Fibroblast of villous mesenchyme (primary cell): ENCODE measurements at regions not wholly inside any gene's neighbourhood (a gene's known extent, or its start where the extent isn't known, plus 50 kb on each side); places are given as distances from the start of the nearest gene placed in this dataset.

Source experiments
- DNase-seq: peaks from one replicate; pipeline ENCODE4 v3.0.0-alpha.2; 2010; ENCODE audit warnings: low read depth
- H3K4me3 ChIP-seq: 2 replicates; pipeline ENCODE4 v1.5.1; 2011; ENCODE audit warnings: low read depth, mild to moderate bottlenecking, low read length
- TF ChIP-seq, protein P1 (sequence below): IDR thresholded peaks from 2 replicates; pipeline ENCODE4 v1.5.1; 2012; ENCODE audit warnings: low read depth, mild to moderate bottlenecking, low read length; ENCODE audit not compliant: insufficient read depth

DNA sequence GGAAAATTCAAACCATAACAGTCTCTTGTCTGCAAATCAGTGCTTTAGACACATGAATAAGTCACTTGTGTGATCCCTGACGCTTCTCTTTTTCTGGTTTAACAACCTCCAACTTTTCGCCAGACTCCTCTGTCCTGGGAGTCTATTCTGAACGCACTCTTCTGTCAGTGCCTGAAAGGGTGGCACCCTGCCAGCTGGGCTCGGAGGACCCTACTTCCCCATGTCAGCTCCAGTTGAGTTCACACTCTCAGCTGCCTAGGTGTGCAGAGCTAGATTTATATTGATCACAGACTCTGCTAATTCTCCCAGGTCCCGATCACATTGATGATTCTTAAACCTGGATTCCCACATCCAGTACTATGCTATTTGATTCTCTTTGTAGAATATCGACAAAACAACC lies 649.1 kb downstream of the BNC2 start:
- no peak for DNase-seq
- H3K4me3 ChIP-seq = no peak overlapping the region
- TF ChIP-seq, protein P1, sequence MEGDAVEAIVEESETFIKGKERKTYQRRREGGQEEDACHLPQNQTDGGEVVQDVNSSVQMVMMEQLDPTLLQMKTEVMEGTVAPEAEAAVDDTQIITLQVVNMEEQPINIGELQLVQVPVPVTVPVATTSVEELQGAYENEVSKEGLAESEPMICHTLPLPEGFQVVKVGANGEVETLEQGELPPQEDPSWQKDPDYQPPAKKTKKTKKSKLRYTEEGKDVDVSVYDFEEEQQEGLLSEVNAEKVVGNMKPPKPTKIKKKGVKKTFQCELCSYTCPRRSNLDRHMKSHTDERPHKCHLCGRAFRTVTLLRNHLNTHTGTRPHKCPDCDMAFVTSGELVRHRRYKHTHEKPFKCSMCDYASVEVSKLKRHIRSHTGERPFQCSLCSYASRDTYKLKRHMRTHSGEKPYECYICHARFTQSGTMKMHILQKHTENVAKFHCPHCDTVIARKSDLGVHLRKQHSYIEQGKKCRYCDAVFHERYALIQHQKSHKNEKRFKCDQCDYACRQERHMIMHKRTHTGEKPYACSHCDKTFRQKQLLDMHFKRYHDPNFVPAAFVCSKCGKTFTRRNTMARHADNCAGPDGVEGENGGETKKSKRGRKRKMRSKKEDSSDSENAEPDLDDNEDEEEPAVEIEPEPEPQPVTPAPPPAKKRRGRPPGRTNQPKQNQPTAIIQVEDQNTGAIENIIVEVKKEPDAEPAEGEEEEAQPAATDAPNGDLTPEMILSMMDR = no peak

DNA sequence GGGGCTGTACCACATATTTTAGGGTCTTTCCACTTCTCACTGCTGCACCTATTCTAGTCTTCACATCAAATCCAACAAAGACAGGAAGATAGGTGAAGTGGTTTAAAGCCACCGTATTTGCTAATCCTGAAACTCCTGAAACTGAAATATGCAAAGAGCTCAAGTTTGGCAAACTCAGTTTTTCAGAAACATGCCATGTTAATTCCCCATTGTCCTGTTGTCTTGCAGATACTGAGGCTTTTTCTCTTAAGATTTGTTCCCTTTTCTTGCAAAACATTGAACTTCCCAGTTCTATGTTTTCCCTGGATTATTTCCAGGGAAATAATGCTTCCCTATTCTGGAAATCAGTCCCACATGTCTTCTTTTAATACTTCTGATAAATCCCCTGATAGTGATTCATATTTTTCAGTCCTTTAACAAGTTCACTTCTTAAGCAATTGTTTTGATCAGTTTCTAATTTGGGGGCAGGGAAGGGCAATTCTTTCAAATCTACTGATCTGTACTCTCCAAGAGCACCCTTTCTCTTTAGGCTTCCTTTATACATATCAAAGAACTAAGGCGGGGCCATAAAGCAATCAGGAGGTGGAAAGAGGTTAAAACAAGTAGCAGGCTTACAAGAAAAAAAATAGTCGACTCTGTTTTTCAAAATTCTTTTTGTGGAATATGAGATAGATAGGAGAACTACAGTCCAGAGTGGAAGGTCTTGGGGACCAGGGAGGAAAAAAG lies 648.5 kb downstream of the BNC2 start:
- no peak for DNase-seq
- no peak overlapping the region for H3K4me3 ChIP-seq
- TF ChIP-seq, protein P1 = no peak

DNA sequence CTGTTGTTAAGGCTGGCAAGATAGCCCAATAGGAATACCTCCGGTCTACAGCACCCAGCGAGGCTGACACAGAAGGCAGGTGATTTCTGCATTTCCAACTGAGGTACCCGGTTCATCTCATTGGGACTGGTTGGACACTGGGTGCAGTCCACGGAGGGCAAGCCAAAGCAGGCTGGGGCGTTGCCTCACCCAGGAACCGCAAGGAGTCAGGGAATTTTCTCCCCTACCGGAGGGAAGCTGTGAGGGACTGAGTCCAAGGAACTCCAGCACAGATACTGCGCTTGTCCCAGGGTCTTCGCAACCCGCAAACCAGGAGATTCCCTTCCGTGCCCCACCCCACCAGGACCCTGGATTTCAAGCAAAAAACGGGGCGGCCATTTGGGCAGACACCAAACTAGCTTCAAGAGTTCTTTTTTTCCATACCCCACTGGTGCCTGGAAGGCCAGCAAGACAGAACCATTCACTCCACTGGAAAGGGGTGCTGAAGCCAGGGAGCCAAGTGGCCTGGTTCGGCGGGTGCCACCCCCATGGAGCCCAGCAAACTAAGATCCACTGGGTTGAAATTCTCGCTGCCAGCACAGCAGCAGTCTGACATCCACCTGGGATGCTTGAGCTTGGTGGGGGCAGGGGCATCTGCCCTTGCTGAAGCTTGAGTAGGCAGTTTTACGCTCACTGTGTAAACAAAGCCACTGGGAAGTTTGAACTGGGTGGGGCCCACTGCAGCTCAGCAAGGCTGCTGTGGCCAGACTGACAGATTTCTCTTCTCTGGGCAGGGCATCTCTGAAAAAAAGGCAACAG lies 647.2 kb downstream of the BNC2 start:
- no peak overlapping the region for H3K4me3 ChIP-seq
- TF ChIP-seq, protein P1 = no peak
- DNase-seq = no peak

DNA sequence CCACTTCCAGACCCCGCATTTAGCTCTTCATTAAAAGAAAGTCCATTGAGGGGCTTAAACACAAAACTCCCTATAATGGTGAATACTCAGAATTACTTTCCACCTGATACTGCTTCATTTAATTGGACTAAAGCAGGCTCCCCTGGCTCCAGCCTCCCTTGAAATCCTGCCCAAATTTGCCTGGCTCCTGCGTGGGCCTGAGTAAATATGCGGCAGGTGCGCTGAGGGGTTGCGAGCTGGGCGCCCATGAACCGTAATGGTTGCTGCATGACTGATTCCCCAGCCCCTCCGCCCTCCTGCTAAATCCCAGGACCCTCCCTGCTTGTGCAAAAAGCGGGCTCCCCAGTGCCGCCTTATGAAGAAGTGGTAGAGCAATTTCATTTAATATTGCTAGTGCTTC lies 639.7 kb downstream of the BNC2 start:
- no peak for DNase-seq
- no peak overlapping the region for H3K4me3 ChIP-seq
- TF ChIP-seq, protein P1 = no peak

DNA sequence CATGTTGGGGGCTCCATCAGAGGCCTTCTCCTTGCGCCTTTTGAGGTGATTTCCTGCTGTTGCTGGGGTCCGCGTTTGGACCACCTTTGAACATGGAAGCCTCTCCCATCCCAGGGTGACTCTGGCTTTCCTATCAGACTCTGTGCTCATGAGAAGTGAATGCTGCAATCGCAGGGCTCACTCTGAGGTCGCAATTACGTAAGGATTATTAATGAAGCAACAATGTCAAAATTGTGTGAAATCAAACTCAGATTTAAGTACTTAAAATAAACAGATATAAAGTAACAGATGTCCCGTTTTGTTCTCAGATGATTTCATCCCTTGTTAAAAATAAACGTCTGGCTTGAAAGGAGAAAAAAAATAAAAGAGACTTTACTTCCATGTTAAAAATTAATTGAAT lies 634.2 kb downstream of the BNC2 start:
- H3K4me3 ChIP-seq = no peak overlapping the region
- peak; percentile 94 for DNase-seq
- TF ChIP-seq, protein P1 = no peak

DNA sequence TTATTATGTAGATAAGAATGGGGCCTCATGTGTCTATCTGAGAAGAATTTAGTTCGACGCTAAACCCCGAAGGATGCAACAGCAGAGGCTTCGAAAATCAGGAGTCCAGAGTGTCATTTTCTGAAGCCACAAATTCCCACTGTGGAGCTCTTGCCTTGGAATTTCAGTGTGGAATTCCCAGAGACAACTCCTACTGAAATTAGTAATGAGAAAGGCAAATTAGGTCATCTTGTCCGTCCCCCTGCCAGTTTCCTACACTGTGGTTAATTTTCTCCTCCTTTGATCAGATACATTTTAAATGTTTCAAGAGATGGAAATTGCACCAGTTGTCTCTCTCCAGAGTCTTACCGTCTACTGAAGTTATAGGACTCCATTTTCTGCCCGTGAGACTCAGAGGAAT lies 633.6 kb downstream of the BNC2 start:
- no peak overlapping the region for H3K4me3 ChIP-seq
- peak; percentile 42 for DNase-seq
- TF ChIP-seq, protein P1 = no peak
